CD4-positive, alpha-beta T cell treated with Interleukin-15 for 4 hours (primary cell): ENCODE measurements at regions not wholly inside any gene's neighbourhood (a gene's known extent, or its start where the extent isn't known, plus 50 kb on each side); places are given as distances from the start of the nearest gene placed in this dataset.
A peak's percentile ranks its signal among the peaks of the same experiment; 100 is the strongest.
"Not testable (repeated sequence)": the region's sequence is repeated elsewhere in the genome, so short reads cannot be mapped to it uniquely, and the experiment has no call there.

Experiments used
- DNase-seq: peaks from one replicate; pipeline ENCODE4 v3.0.0-alpha.2; 2020; ENCODE audit warnings: low spot score

- DNase-seq, result no peak
Observed at GRCh38 chr2:234156326-234156725, 105.8 kb downstream of the SPP2 start.

DNA sequence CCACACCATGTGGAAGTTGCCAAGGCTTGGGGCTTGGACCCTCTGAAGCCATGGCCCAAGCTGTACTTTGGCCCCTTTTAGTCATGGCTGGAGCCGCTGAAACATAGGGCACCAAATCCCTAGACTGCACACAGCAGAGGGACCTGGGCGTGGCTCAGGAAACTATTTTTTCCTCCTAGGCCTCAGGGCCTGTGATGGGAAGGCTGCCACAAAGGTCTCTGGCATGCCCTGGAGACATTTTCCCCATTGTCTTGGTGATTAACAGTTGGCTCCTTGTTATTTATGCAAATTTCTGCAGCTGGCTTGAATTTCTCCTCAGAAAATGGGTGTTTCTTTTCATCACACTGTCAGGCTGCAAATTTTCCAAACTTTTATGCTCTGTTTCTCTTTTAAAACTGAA is 102.3 kb downstream of the SPP2 start:
- DNase-seq, result not testable (repeated sequence)

- peak; percentile 71 for DNase-seq
Observed at GRCh38 chr2:234147335-234147861, 96.9 kb downstream of the SPP2 start.

GRCh38 chr2:234146087-234146826 is 95.8 kb downstream of the SPP2 start:
- no peak for DNase-seq

GRCh38 chr2:234145511-234145910 is 95.0 kb downstream of the SPP2 start:
- no peak for DNase-seq

DNA sequence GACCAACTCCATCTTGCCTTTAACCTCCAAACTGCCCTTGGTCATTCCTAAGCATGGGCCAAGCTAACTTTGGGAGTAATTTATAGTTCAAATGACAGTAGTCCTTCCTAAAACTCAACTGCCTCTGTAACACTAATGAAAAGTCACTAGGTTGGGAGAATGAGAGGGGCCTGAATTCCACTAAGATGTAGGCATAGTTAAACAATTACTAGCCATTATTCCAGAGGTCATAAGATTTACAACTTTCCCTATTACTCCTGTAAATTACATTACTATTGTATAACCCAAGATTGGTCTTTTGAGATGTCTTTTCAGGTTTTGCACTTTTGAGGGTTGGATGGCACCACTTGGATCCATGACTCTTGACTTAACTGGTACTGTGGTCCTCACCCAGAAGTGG is 94.6 kb downstream of the SPP2 start:
- DNase-seq, result no peak

GRCh38 chr2:234143896-234144295 is 93.4 kb downstream of the SPP2 start:
- DNase-seq, result no peak

DNA sequence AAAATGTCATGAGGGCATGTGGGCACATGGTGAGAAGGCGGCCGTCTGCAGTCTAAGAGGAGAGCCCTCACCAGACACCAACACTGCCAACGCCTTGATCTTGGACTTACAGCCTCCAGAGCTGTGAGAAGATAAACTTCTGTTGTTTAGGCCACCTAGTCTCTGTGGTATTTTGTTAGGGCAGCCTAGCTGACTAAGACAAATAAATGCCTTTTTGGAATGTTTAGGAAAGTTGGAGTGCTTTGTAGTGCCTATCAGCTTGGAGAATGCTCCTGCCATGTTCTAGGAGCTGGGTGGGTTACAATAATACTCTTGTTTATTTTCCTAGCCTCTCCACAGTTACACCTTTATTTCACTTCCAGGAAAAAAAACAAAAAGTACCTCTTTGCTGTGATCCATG is 92.0 kb downstream of the SPP2 start:
- DNase-seq, result no peak

DNA sequence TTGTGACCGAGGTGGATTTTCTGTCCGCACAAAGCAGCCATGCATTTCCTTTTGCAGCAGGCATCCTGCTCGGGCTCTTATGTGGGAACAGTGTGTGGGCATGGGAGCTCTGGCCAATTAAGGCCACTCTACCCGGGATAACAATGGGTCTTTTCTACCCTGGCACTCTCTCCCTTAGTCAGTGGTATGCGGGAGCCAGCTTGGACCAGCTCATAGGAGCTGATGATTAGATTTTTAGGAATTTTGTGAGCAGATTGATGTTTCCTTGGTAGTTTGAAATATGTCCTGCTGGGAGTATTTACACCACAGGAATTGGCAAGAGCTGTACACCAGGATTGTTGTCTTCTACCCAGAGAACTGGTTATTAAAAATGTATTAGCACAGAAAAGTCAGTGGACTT is 89.3 kb downstream of the SPP2 start:
- no peak for DNase-seq

DNA sequence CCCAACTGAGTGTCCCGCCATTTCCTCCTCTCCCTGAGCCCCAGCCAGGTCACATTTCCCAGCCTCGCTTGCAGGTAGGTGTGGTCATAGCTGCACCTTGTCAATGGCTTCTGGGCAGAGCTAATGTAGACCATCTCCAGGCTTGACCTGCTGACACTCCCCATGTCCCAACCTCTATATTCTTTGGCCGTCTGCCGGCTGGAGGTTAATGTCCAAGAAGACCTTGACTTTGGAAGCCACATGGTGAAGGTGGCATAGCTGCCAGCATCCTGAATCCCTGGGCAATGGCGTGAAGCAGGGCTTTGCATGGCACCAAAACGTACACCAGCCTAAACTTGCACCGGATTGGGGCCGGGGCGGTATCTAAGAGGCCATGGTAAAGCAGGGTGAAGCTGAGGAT is 88.3 kb downstream of the SPP2 start:
- DNase-seq, result no peak

DNA sequence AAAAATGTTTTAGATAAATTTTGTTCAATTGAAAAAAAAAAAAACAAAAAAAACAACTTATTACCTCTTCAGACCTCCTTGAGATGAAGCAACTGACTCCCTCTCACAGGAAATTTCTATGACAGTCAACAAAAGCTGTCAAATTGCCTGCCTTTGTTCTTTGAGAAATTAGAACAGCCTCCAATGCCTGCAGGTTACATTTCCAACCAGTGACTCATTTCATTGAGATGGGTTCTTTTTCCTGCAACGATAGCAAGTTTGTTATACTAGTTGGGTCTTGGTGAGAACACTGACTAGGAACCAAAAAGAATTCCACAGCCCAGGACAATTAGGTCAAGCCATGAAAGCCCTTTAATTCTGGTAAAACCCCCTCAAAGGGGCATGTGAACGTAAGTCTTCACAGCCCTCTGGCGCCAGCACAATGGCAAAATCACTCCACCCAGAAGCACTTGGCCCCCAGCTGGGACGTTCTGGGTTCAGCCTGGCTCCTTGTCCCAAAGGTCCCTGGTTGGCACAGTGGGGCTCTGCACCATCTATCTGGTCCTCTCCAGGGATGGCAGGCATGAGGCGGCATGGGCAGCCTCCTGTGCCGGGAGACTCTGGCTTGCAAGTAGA is 87.0 kb downstream of the SPP2 start:
- DNase-seq, result peak; percentile 54

DNA sequence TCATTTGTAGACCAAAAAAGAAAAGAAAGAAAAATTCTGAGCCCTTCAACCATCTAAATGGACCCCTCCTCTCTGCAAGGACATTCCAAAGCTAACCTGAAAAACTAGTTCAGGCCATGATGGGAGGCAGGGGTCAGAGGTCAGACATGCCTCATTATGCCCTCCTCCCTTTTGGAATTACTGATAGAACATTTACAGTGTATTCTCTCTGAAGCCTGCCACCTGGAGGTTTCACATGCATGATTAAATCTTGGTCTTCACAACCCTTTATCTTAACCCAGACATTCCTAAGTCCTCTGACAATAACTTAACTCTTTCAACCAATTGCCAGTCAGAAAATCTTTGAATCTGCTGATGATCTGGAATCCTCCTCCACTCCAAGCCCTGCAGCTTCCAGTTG is 86.0 kb downstream of the SPP2 start:
- DNase-seq, result no peak

DNA sequence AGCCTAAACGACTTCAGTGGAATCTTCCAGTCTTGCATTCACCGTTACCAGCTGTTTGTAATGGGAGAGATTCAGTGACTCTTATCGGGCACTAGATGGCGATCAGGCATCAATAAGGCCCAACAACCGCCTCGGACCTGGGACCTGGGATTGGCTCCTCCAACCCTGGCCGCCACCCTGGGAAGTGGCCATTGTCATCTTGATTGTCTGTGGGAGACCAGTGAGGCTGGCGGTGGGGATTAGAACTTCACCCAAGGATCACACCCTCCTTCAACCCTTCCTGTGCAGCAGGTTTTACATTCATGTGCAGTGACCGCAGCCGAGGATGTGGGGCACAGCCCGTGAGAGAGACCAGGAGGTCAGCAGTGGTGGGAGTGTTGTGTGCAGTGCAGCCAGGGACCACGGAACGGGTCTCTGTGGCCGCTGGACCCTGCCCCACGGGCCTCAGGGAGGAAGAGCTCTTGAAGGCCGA is 85.3 kb downstream of the SPP2 start:
- DNase-seq, result peak; percentile 61

DNA sequence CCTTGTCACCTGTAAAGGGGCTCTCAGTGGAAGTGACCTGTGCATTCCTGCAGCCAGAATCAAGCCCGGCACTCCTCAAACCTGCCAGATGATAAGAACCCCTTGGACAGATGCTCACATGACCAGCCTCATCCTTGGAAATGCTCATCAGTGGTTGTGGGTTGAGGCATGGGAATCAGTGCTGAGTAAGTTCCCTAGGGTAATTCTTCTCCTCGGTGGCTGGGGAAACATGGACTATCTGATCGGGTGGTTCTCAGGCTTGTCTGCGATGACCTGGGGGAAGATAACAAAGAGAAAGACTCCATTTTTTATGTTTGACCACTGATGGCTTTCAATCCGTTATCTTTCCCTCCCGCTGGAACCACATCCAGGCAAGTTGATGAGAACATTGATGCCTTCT is 84.0 kb downstream of the SPP2 start:
- no peak for DNase-seq

DNA sequence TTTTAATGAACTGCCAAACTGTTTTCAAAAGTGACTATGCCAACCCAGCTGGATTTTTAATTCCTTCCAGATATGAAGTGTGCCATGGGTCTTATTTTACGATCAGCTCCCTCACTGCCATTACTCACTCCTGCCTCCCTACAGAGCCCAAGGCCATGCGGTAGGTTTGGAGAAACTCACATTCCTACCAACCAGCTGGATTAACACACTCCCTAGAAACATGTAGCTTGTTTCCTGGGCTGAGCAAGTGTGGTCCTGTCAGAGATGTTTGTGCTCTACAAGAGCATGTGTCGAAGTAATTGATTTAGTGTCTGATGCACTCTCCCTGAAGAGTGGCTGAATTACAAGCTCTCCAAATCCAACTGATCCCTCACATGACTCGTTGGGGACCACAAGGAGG is 82.5 kb downstream of the SPP2 start:
- DNase-seq, result no peak

GRCh38 chr2:234130777-234131181 is 80.3 kb downstream of the SPP2 start:
- DNase-seq, result no peak

DNA sequence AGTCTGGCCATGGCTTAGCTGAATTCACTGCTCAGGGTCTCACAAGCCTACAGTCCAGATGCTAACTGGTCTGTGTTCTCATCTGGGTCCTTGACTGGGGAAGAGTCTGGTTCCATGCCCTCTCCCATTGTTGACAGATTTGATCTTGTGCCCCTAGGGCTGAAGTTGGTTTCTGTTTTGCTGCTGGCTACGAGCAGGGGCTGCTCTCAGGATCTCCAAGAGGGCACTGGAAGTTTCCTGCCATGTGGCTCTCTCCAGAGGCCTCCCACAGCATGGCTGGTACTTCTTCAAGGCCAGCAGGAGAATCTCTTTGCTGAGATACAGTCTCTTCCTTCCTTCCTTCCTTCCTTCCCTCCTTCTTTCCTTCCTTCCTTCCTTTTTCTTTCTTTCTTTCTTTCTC is 78.1 kb downstream of the SPP2 start:
- no peak for DNase-seq
